Posterior cingulate gyrus (tissue), 11 donors: ENCODE measurements at regions not wholly inside any gene's neighbourhood (a gene's known extent, or its start where the extent isn't known, plus 50 kb on each side); places are given as distances from the start of the nearest gene placed in this dataset.
"Not testable (repeated sequence)": the region's sequence is repeated elsewhere in the genome, so short reads cannot be mapped to it uniquely, and the experiment has no call there.

Experiments used
- DNase-seq, 10 donors: peaks; one replicate each; pipeline versions ENCODE4 v3.0.0 to v3.0.0-alpha.2; 2020 to 2021; ENCODE audit warnings: mixed read lengths in 3 of 10
- intact Hi-C: fragments of 100-400 bp; cut with DNase I; formaldehyde crosslinking; loops from one replicate; pipeline ENCODE4 v1.15.1; 2023

DNA sequence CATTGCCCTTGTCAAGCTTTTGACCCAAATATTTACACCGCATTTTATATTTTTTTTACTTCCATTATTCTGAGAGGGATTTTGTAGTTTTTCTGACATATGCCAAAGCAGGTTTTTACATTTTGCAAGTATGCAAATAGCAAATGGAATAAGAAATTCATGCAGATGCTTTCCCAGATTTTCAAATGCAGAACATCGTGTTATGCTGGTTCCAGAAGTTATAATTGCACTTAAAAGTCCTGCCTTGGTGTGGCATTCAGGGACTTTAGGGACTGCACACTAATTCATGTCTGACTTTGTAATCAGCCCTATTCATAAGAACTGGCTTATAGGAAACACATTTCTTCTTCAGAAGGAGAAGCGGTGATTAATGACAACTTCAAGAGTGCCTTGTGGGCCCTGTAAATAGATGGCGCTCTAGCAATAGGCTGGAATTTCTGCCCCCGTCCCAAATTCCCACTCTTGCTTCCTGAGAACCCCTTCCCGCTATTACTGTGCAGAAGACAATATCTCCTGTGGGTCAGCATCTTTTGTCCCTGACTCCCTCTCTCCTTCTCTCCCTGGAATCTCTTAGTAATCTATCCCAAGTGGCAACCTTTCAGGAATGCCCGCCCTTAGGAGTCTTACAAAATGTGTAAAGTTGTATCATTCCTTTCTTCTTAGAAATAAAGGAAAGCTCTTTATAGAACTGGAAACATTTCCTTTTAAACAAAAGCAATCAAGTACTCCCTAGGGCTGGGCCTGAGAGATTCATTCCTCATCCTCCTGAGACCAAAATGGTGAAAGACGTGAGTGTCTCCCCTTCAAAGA is 264.0 kb downstream of the INHBA start:
- no peak for DNase-seq
- intact Hi-C loops = no loop called here

DNA sequence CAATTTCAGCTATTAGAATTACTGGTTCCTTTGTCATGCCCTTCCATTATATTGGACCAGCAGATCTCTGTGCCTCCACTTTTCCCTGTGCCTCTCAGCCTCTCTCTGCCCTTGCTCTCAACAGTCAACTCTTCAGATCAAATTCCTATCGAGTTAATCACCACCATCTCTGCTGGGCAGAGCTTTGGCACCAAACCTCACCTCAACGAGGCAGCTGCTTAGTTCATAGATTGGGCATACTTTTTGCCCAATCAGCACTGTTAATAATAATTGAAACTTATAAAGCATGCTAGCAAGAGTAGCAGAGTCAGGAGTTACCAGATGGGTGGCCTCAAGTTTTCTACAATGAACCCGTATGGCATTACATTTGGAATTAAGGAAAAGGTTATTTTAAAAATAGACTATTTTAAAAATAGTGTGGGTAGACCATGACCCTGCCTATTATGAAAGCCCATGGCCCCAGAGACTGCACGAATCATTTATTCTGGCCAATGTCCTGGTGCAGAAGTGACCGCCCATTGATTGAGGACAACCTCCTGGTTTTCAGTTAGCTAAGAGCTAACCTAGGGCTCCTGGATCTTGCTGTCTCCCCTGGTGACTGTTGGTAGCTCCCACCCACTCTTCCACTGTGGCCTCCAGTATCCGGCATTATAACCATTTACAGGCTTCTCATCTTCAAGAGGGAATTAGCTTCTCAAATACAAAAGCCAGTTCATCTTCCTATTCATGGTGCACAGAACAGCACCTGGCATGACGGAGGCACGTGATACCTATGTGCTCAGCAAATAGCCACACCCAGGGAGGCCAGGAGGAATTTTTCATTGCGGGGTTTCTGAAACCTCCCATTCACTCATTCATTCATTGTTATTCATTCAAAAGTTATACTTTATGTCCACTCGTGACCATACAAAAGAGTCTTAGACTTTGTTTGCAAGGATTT is 265.4 kb downstream of the INHBA start:
- no peak for DNase-seq
- intact Hi-C loops = no loop called here

DNA sequence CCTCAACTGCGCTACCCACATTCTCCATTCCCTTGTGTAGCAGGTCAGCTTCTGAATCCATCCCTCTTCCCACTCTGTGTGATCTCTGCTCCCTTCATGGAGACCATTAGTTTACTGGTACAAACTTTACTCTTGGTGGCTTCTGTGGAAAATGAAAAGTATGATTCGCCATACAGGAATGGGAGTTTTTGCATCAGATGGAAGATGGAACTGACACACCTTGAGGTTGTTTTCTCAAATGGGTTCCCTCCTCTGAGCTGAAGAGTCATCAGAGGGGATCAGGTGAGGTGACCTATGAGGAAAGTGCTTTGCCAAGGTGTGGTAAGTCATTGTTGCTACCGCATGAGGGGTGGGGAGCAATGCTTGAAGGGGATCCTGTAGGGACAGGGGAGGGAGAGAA is 266.8 kb downstream of the INHBA start:
- intact Hi-C loops = no loop called here
- DNase-seq = no peak

DNA sequence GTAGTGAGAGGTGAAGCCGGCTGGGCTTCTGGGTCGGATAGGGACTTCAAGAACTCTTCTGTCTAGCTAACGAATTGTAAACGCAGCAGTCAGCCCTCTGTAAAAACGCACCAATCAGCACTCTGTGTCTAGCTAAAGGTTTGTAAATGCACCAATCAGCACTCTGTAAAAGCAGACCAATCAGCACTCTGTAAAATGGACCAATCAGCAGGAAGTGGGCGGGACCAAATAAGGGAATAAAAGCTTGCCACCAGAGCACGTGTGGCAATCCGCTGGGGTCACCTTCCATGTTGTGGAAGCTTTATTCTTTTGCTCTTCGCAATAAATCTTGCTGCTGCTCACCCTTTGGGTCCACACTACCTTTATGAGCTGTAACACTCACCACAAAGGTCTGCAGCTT is 267.9 kb downstream of the INHBA start:
- DNase-seq, intact Hi-C loops: not testable (repeated sequence)

DNA sequence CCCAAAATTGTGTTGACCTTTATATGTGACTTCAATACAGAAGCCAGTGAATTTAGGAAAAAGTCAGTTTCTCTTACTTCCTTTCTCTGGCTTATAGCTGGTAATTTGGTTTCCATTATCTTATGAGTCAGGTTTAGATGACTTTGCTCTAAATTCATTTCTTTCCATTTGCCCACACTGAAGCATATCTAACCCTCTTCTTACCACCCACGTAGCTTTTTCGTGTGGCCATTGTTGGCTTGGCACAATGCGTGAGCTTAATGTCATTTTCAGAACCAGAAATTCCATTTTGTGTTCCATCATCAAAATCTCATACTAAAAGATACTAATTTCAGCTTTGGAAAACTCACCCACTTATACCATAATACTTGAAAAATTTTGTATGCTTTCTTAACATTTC is 271.2 kb downstream of the INHBA start:
- intact Hi-C loops = no loop called here

DNA sequence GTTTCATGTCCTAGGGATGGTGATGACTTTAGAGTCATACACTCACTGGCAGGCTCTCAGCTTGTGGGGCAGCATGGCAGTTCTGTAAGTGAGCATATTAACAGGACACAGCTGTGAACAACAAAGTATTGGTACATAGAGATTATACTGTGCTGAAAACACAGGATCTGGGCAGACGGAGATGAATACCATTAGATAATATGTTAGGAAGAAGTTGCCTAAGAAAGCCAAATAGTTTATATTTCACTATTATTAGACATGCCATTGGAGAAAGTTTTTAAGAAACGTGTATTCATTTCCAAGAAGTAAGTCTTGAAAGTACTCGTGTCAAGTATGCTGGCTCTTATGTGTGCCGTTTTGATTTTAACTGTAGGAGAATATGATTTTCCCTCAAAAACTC is 274.5 kb downstream of the INHBA start:
- DNase-seq = no peak
- intact Hi-C loops = no loop called here

More for the DNA sequence above, 271.2 kb downstream of the INHBA start:
- DNase-seq = no peak

DNA sequence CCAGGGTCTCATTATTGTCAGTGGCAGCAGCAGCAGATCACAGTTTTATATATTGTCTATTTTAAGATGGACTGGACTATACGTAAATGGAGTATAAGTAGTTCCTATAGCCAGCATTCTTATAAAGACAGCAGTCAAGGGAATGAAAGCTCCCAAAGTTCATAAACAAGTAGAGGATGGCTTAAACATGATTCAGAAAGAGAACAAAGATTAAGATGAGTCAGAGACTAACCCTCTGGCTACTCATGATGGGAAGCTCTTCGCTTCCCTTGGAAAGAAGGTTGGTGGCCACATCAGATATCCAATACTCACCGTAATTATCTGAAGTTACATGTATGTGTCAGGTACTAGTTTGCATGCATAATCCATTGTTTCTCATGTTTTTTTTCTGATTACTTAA is 277.0 kb downstream of the INHBA start:
- intact Hi-C loops = no loop called here
- DNase-seq = no peak

DNA sequence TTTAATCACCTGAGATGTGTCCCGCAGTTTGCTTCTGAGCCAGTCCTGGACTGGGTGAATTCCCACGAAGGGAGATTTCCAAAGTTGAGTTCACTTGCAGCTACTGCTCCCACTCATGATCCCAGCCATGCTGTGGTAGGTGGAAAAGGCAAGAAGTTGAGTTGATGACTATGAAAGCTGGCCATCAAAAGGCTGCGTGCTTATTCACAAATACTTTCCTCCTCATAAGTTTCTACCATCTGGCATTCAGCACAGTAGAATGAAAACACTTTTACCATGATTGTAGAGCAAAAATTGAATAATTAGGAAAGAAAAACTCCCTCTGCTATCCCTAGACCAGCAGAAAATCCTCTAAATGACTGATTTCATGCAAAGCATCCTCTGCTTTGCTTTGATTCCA is 281.8 kb downstream of the INHBA start:
- intact Hi-C loops = no loop called here
- no peak for DNase-seq

DNA sequence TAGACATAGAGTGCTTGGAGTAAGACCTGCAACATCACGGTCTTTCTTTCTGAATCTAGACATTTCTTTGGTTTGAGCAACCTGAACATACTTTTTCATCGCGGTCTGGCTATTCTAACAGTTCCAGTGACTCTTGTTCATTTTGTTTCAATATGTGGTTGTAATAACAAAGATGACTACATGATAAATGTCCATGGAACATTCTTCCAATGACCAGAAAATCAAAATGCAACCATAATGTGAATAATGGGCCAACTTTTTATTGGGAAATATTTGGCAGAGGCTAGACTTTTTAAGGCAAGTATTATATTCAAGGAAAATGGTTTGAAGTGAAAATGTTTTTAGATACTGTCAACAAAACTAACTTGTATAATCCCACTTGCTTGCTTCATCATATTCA is 282.5 kb downstream of the INHBA start:
- intact Hi-C loops = no loop called here
- DNase-seq = no peak

DNA sequence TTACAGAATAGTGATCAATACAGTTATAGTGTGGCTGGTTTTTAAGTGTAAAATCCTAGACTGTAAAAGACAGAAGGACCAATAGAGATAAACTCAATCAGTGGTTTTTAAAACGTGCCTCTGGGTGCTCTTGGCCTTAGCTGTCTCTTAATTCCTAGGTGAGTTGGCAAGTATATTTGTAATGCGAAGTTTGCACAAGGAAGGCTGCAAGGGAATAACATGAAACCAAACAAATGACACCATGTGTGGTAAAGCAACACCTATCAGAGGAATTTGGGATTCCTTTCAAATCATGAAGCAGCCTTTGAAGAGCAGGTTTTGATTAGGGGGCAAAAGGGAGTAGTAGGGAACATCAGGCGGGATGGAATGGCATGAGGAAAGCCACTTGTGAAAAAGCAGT is 284.6 kb downstream of the INHBA start:
- intact Hi-C loops = no loop called here
- no peak for DNase-seq

DNA sequence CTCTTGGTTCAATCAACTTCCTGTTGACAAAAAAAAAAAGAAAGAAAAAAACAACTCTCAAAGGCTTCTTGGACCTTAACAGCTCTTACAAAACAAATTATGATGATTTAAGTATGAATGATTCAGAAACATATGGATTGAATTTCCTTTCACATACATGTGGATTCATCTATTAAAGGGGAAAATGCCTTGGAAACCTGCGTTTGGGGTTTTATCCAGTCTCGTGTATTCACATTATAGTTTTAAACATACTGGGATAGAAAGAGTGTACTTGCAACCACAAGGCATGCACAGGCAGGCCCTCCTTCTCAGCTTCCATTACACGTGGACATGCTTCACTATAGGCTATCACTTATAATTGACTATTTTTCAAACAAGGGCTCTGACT is 286.7 kb downstream of the INHBA start:
- no peak for DNase-seq
- intact Hi-C loops = no loop called here

DNA sequence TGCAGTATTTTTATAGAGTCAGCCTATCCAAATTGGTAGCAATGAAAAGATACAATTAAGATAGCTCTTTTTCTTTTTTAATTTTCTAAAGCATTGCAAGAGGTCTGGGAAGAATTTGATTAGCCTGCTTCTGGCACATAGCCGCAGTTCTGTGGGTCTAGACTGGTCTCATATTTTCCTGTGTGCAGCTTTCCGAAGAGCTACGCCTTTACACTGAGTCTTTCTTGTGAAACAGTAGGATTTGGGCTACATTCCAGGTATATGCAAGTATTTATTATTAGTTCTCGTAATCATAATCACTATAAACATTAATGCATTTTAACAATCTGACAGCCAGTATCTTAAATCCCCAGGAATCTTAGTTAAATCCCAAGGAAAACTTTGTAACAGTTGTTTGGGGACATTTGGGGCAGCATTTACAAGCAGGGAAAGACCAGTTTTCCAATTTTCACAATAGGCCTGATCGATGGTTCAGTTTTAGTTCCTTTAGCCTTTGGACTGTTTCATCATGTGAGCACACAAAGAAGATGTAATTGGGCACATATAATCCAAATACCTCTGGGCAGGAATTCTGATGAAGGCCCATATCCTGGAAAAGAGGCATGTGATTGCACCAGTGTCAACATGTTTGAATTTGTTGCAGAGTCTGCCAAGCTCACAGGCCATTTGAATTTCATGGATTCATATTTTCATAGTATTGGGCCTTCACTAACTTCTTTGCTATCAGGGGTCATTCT is 287.3 kb downstream of the INHBA start:
- no peak for DNase-seq
- intact Hi-C loops = no loop called here

DNA sequence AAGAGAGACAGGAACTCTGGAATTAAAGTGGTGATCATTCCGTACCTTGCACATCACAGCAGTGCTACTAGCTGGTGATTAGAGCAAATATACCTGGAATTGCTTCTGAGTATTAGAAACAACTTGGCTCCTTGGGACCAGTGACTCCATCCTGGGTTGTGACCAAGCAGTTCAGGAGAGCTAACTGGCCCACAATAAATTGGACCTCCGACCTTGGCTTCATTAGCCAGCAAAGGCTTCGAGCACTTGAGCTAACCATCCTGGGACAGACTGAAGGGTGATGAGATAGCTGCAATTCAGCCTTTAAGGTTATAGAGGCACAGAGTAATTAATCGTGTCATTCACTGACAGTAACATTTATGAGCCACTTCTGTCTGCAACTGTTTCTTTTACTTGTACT is 287.8 kb downstream of the INHBA start:
- no peak for DNase-seq
- intact Hi-C loops = no loop called here

DNA sequence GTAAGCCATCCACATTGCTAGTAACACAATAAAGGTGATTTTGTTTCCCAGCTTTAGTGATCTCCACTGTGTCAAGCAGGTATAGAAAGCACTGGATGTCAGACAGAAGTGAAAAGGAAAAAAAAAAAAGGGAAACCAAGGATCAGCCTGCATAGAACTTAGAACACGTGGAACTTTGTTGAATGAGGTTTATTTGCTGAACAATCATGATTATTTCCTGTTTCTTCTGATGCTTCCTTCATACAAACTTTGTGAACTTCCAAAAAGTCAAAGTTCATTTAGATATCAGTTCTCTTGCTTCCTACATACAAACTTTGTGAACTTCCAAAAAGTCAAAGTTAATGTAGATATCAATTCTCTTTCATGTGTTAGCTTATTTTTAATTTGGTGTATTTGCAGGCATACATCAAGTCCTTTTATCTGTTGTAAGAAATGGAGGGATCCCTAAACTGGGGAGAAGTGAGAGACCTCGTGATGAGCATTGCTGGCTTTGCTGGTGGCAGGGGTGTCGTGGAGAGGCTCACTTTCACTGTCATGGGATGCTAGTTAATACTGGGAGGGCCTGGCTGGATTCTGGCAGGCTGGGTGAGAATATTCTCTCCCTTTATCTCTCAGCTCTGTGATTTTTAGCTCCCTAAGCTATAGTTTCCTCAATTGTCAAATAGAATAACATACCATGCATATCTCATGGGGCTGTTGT is 298.4 kb downstream of the INHBA start:
- intact Hi-C loops = no loop called here
- no peak for DNase-seq

DNA sequence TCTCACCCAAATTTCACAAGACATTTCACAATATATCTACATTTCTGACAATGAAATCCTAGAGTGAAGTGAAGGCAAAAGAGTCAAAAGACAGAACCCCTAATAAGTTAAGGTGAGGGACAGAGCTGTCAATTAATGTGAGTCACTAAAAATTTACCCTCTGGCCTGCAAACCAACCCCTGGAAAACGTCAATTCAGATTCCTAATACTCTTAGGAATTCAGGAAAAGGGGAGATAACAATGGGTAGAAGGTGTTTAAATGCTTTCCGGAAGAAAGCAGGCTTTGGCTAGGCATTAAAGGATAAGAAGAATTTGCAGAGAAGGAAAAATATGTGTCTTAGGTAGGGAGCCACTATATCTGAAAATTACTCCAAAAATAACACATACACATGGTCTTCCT is 299.6 kb downstream of the INHBA start:
- intact Hi-C loops = no loop called here
- no peak for DNase-seq

DNA sequence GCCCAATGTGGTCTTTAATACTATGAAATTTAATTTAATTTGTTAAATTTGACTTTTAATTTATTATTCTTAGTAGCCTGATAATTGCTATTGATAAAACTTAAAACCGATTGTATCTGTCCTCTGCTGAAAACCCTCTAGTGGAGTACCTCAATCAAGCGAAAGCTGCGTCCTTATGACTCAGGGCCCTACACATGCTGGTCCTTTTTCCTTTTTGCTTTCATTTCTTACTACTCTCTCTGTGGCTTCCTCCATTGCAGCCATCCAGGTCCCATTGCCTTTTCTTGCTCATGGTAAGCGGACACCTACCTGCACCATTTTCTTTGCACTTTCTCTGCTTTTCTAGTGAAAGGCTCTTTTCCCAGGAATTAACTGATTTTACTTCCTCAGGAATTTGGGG is 301.1 kb downstream of the INHBA start:
- DNase-seq = no peak
- intact Hi-C loops = no loop called here

DNA sequence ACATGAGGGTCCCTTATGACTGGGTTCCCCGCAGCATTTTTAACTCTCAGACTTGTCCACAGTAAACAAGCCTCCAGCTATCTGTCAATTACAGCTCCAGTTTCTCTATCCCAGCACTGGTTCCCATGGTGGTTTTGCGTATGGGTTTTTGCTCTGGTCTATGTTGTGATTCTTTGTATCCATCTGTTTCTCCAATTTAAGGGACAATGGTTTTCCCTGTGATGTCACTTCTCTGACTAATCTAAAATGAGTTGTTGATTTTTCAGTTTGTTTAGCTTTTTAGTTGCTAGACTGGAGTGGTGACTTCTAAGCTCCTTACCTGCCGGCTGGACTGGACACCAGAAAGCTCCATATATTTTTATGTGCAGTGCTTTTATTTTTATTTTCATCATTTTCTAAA is 303.7 kb downstream of the INHBA start:
- intact Hi-C loops = no loop called here
- DNase-seq = no peak

DNA sequence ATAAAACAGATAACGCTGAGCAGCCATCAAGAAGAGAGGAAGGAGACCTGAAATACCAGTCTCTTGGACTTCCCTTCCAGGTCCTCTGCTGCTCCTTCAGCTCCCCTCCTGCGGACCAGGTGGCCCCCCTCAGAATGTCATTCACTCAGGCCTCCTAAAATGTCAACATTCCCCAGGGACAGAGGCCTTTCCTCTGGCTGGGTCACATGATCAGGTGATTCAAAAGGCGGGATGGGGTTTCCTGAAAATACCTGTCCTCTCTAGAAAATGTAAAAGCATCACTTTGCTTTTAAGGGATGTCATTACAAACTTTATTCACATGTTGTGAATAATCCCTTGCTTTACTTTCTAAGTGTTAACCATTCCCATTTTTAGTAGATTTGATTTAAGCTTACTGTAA is 311.1 kb downstream of the INHBA start:
- intact Hi-C loops = no loop called here
- DNase-seq = no peak

DNA sequence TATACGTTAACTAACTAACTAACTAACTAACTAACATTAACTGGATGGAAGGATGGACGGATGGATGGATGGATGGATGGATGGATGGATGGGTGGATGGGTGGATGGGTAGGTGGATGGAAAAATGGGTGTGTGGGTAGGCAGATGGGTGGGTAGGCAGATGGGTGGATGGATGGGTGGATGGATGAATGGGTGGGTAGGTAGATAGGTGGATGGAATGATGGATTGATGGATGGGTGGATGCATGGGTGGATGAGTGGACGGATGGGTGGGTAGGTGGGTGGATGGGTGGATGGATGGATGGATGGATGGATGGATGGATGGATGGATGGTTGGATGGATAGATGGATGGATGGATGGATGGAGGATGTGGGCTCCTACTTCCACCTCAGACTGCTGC is 314.0 kb downstream of the INHBA start:
- intact Hi-C loops, DNase-seq: not testable (repeated sequence)

DNA sequence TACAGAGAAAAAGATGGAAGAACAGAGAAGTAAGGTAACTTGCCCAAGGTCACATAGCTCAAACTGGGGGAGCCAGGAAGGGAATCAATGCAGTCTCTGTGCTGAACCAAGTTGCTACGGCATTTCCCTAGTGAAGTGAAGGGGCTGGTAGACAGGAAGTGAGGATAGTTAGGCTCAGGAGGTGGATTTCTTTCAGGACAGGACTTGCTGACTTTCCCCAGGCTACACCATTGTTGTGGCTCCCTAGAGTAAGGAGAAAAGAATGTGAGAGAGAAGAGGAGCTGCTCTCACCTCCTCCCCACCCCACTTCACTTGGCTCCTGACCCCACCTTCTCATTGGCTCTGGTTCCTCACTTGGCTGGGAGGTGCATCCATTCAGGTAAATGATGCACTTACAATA is 316.9 kb downstream of the INHBA start:
- intact Hi-C loops = no loop called here

DNA sequence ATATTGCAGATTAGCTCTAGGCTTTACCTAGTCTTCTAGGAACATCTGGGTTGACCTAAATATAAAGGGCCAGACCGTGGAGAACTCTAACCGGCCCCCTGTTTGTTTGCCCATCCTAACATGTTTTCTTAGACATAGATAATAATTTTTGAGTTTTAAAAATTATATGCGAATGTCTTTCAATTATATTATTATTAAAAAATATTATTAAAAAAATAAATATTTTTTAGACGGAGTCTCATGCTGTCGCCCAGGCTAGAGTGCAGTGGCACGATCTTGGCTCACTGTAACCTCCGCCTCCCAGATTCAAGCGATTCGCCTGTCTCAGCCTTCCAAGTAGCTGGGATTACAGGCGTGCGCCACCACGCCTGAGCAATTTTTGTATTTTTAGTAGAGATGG is 318.5 kb downstream of the INHBA start:
- DNase-seq = no peak
- intact Hi-C loops = no loop called here

More for the DNA sequence above, 316.9 kb downstream of the INHBA start:
- no peak for DNase-seq
